H54 (cell line): ENCODE measurements at regions not wholly inside any gene's neighbourhood (a gene's known extent, or its start where the extent isn't known, plus 50 kb on each side); places are given as distances from the start of the nearest gene placed in this dataset.

Experiments
- DNase-seq: peaks from one replicate; pipeline ENCODE4 v3.0.0; 2011; ENCODE audit warnings: low spot score, mixed read lengths; ENCODE audit not compliant: insufficient read length
- FAIRE-seq: peaks from 3 replicates; lab custom pipeline; 2011; peaks lifted over from hg19 to GRCh38; lab: Jason Lieb, UNC
- POLR2A ChIP-seq: IDR thresholded peaks from 2 replicates; pipeline ENCODE4 v1.6.1; 2011; ENCODE audit warnings: low read depth, mild to moderate bottlenecking, low read length

DNA sequence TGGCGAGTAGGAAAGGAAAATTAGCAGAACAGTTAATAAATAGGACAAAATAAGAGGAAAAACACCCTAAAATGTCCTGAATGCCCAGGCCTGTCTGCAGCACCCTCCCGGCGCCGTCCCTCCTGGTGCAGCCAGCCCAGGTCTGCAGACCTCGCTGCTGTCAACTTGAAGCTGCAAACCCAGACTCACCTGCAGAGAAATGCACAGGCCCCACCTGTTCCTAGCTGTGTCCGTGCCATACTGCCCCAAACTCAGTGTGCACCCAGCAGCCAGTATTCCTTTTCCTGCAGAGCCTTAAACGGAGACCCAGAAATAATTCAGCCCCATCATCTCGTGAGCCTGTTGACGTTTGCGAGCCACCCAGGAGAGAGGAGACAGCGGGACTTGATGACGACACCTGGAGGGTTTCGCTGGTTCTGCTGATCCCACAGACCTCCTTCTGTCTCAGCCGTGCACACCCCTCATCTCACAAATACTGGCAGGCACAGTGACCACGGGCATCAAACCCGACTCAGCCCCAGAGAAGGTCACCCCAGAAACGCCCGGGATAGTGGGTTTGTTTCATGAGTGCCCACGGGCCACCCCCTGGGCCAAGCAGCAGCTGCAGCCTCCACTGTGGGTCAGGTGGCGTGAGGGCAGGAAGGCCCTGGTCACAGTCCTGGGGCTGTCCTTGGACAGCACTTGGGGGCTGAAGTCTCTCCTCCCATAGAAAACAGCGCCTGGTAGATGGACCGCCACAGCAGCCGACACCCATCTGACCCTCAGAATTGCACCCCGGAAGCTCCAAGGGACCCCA is 239.5 kb upstream of the SALL3 start:
- FAIRE-seq (no peak), DNase-seq (no peak)
- no peak for TF ChIP-seq POLR2A

DNA sequence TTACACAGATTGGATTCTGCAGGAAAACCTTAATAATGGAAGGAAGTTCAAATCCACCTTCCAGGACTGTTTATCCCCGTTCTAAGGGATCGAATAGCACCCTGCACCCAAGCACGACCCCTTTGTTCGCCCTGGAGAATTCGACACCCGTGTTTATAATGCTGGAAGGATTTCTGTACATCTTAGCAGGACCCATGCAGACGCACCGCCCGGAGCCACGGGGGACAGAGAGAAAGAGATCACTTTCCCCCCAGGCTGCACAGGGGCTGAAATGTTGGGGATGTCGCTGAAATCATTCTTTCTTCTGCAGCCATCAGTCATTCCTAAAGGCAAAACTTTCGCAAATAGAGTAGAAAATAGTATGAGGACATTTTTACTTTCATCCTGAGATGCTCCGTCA is 238.7 kb upstream of the SALL3 start:
- DNase-seq = no peak
- TF ChIP-seq POLR2A = no peak
- no peak for FAIRE-seq

- DNase-seq = no peak
- FAIRE-seq = no peak
- no peak for TF ChIP-seq POLR2A
These were observed 238.0 kb upstream of the SALL3 start for GRCh38 chr18:78741381-78742217.

DNA sequence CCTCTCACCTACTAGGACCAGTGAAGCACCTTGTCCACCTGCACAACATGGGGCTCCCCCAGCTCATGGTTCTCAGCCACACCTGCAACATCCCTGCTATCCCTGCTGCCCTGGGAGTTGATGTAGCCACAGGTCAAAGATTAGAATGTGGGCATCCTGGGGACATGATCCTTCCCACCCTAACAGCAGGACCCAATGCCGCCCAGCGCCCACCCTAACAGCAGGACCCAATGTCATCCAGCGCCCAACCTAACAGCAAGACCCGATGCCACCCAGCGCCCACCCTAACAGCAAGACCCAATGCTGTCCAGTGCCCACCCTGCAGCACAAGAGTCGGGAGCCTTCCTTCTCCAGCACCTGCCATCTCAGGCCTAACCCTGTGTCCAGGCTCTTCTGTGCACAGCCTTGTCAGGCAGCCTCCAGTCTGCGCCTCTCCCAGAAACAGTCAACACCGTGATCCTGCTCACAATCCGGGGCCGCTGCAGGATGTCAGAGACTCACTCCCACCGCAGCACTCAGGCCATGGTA is 237.3 kb upstream of the SALL3 start:
- FAIRE-seq = no peak
- no peak for DNase-seq
- no peak for TF ChIP-seq POLR2A

DNA sequence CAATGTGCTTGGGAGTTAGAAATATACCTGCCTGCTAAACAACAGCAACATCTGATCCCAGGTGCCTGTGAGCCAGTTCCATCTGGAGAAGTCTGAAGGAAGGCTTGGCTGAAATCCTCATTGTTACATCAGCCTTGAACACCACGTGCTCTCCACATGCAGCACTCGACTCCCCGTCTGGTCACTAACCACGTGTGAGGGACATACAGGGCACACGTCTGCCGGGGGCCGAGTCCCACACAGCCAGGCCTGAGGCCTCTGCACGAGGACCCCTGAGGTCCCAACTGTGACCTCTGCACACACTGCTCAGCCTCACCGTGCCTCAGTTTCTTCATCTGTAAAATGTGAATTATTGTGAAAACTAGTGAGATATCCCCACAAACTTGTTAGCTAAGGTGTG is 236.5 kb upstream of the SALL3 start:
- TF ChIP-seq POLR2A = no peak
- FAIRE-seq (no peak), DNase-seq (no peak)

DNA sequence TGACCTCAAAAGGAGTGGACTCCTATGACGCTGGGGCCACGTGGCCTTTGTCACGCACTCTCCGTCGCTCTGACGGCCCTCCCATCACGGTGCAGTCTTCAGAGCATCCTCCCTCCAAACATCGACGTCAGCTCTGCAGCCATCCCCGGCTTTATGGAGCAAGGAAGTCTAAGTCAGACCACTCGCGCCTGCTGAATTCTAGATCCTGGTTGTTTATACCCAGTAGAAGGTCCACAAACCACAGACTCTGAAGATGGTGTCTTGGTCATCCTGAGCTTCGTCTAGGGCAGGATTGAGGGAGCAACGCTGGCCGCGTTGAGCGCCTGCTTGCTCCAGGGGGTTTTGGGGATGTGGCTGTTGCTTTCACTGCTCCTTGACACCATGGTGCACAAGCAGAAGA is 228.0 kb upstream of the SALL3 start:
- DNase-seq (no peak), FAIRE-seq (no peak)
- TF ChIP-seq POLR2A = no peak

GRCh38 chr18:78753240-78753639 is 226.4 kb upstream of the SALL3 start:
- FAIRE-seq (no peak), DNase-seq (no peak)
- TF ChIP-seq POLR2A = no peak

- no peak for FAIRE-seq
- no peak for DNase-seq
- no peak for TF ChIP-seq POLR2A
These were observed 225.1 kb upstream of the SALL3 start for GRCh38 chr18:78754311-78755043.

GRCh38 chr18:78757014-78757413 is 222.6 kb upstream of the SALL3 start:
- FAIRE-seq = no peak

DNA sequence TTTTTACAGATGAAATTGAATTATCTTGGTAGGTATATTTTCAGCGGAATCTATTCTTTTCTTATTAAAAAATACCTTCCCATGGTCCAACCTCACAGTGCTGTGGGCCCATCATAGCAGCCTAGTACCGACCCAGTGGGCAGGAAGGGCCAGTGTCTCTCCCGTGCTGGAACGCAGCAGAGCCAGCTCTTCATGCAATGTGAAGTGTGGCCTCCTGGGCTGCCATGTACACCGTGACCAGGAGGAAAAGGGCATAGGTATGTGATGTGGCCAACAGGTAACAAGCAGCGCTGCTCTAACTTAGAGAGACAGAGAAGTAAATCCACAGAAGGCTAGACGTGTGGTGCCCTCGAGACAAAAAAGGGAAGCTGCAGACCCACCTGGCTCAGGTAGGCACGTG is 221.1 kb upstream of the SALL3 start:
- FAIRE-seq = no peak
- no peak for TF ChIP-seq POLR2A
- no peak for DNase-seq

More at GRCh38 chr18:78757014-78757413, 222.6 kb upstream of the SALL3 start:
- DNase-seq = no peak
- TF ChIP-seq POLR2A = no peak

GRCh38 chr18:78762753-78763152 is 216.9 kb upstream of the SALL3 start:
- FAIRE-seq = no peak
- no peak for TF ChIP-seq POLR2A
- DNase-seq = no peak

GRCh38 chr18:78764544-78764943 is 215.1 kb upstream of the SALL3 start:
- TF ChIP-seq POLR2A = no peak
- FAIRE-seq (no peak), DNase-seq (no peak)

- FAIRE-seq (no peak), DNase-seq (no peak)
- TF ChIP-seq POLR2A = no peak
These were observed 214.5 kb upstream of the SALL3 start for GRCh38 chr18:78765142-78765541.
